GM12865 (cell line): ENCODE measurements at regions not wholly inside any gene's neighbourhood (a gene's known extent, or its start where the extent isn't known, plus 50 kb on each side); places are given as distances from the start of the nearest gene placed in this dataset.

Experiments
- DNase-seq: peaks from one replicate; pipeline ENCODE4 v3.0.0; 2010; ENCODE audit warnings: low read depth
- H3K4me3 ChIP-seq: 2 replicates; pipeline ENCODE4 v1.5.1; 2011; ENCODE audit warnings: mild to moderate bottlenecking, low read depth, low read length, control low read depth
- CTCF ChIP-seq: IDR thresholded peaks from 2 replicates; pipeline ENCODE4 v1.5.1; 2011; ENCODE audit warnings: low read length, control low read depth, low read depth, inconsistent platforms; ENCODE audit not compliant: insufficient read depth; ENCODE audit errors: missing control alignments

- H3K4me3 ChIP-seq: no peak overlapping the region
- DNase-seq: no peak
- TF ChIP-seq CTCF: no peak
Observed at GRCh38 chr3:145383416-145383815, 777.6 kb downstream of the PLOD2 start.

- DNase-seq: no peak
- no peak overlapping the region for H3K4me3 ChIP-seq
- no peak for TF ChIP-seq CTCF
Observed at GRCh38 chr3:145384307-145384706, 776.7 kb downstream of the PLOD2 start.

GRCh38 chr3:145387211-145387610, 773.8 kb downstream of the PLOD2 start:
- no peak overlapping the region for H3K4me3 ChIP-seq
- no peak for TF ChIP-seq CTCF
- DNase-seq: no peak

GRCh38 chr3:145395421-145395820, 765.6 kb downstream of the PLOD2 start:
- no peak overlapping the region for H3K4me3 ChIP-seq
- no peak for TF ChIP-seq CTCF
- no peak for DNase-seq

GRCh38 chr3:145411605-145412004, 749.4 kb downstream of the PLOD2 start:
- H3K4me3 ChIP-seq: no peak overlapping the region
- no peak for DNase-seq
- no peak for TF ChIP-seq CTCF

GRCh38 chr3:145417678-145418077, 743.3 kb downstream of the PLOD2 start:
- no peak for DNase-seq
- H3K4me3 ChIP-seq: no peak overlapping the region
- TF ChIP-seq CTCF: no peak

- TF ChIP-seq CTCF: no peak
- no peak for DNase-seq
- H3K4me3 ChIP-seq: no peak overlapping the region
Observed at GRCh38 chr3:145422556-145422955, 738.4 kb downstream of the PLOD2 start.
